Kidney (tissue), 13 donors: ENCODE measurements at regions not wholly inside any gene's neighbourhood (a gene's known extent, or its start where the extent isn't known, plus 50 kb on each side); places are given as distances from the start of the nearest gene placed in this dataset.
"Not testable (repeated sequence)": the region's sequence is repeated elsewhere in the genome, so short reads cannot be mapped to it uniquely, and the experiment has no call there.

Source experiments
- DNase-seq, 5 donors: peaks; one replicate each; pipeline ENCODE4 v3.0.0-alpha.2; 2013 to 2020
- FAIRE-seq: peaks from 2 replicates; lab custom pipeline; 2012; peaks lifted over from hg19 to GRCh38; lab: Jason Lieb, UNC
- H3K27ac ChIP-seq, 2 donors: one replicate each; pipeline ENCODE4 v1.7.0; 2013; ENCODE audit warnings: low read depth in 2 of 2, low read length in 2 of 2, inconsistent platforms in 1 of 2
- H3K27me3 ChIP-seq: one replicate; pipeline ENCODE4 v1.7.1; 2013; ENCODE audit warnings: low read length, inconsistent platforms; ENCODE audit not compliant: control insufficient read depth, insufficient read depth
- H3K36me3 ChIP-seq, 3 donors: one replicate each; pipeline versions ENCODE4 v1.7.0 to v1.7.1; 2013; ENCODE audit warnings: low read length in 3 of 3, control low read depth in 1 of 3, inconsistent platforms in 1 of 3; ENCODE audit not compliant: insufficient read depth in 3 of 3, control insufficient read depth in 2 of 3
- H3K4me1 ChIP-seq, 3 donors: one replicate each; pipeline versions ENCODE4 v1.7.0 to v1.7.1; 2013; ENCODE audit warnings: low read length in 3 of 3, inconsistent platforms in 1 of 3, low read depth in 1 of 3; ENCODE audit not compliant: control insufficient read depth in 2 of 3, insufficient read depth in 2 of 3
- H3K4me3 ChIP-seq, 3 donors: one replicate each; pipeline versions ENCODE4 v1.7.0 to v1.8.1; 2013; ENCODE audit warnings: low read length in 3 of 3, control low read depth in 1 of 3, inconsistent platforms in 1 of 3
- H3K9ac ChIP-seq, 3 donors: one replicate each; pipeline versions ENCODE4 v1.7.0 to v1.7.1; 2013; ENCODE audit warnings: low read length in 3 of 3, control low read depth in 1 of 3, inconsistent platforms in 1 of 3
- H3K9me3 ChIP-seq, 3 donors: one replicate each; pipeline versions ENCODE4 v1.7.0 to v1.7.1; 2013; ENCODE audit warnings: low read length in 3 of 3, control low read depth in 1 of 3, inconsistent platforms in 1 of 3; ENCODE audit not compliant: control insufficient read depth in 2 of 3, insufficient read depth in 1 of 3
- CTCF ChIP-seq: IDR thresholded peaks from 3 replicates; pipeline ENCODE4 v1.5.1; 2012; ENCODE audit warnings: mild to moderate bottlenecking, moderate library complexity, borderline replicate concordance; ENCODE audit not compliant: insufficient read depth; ENCODE audit errors: extremely low read depth
- intact Hi-C: fragments of 100-400 bp; cut with DNase I; formaldehyde crosslinking; loops from one replicate; pipeline ENCODE4 v1.11.1; 2022
- donor health status: control.
- donor health status: control.
- donor health status: control.
- donor health status: control.
- donor health status: control.
- donor health status: DM: yes; HTN: yes; CAD: no.
- donor health status: Normal renal cell carcinoma (clear cell type).

GRCh38 chr9:30078195-30078594 is 2306.2 kb upstream of the ACO1 start:
- Histone ChIP-seq H3K36me3 (no peaks in the 10 kb centered on the region), H3K4me1 (no peaks in the 10 kb centered on the region), H3K27me3 (no peaks in the 10 kb centered on the region), H3K4me3 (no peak overlapping the region), H3K9ac (no peak overlapping the region), H3K27ac (no peak overlapping the region), H3K9me3 (no peaks in the 10 kb centered on the region)
- intact Hi-C loops: no loop called here
- FAIRE-seq: no peak
- DNase-seq: no peak
- TF ChIP-seq CTCF: no peak

GRCh38 chr9:30089428-30089827 is 2295.0 kb upstream of the ACO1 start:
- no peaks in the 10 kb centered on the region for H3K36me3 ChIP-seq
- H3K9ac ChIP-seq: no peak overlapping the region
- FAIRE-seq (no peak), DNase-seq (no peak)
- no peaks in the 10 kb centered on the region for H3K27me3 ChIP-seq
- H3K4me3 ChIP-seq: no peak overlapping the region
- no peak for TF ChIP-seq CTCF
- H3K4me1 ChIP-seq: no peaks in the 10 kb centered on the region
- no peak overlapping the region for H3K27ac ChIP-seq
- H3K9me3 ChIP-seq: no peaks in the 10 kb centered on the region
- intact Hi-C loops: no loop called here

GRCh38 chr9:30103647-30104394 is 2280.6 kb upstream of the ACO1 start:
- Histone ChIP-seq H3K36me3 (no peaks in the 10 kb centered on the region), H3K4me1 (no peaks in the 10 kb centered on the region), H3K9me3 (no peaks in the 10 kb centered on the region), H3K4me3 (no peak overlapping the region), H3K27me3 (no peaks in the 10 kb centered on the region), H3K9ac (no peak overlapping the region), H3K27ac (no peak overlapping the region)
- TF ChIP-seq CTCF: no peak
- no peak for FAIRE-seq
- intact Hi-C loops: no loop called here
- no peak for DNase-seq

- H3K4me3 ChIP-seq, H3K9me3 ChIP-seq, DNase-seq, intact Hi-C loops, H3K9ac ChIP-seq, H3K27me3 ChIP-seq, H3K36me3 ChIP-seq, H3K4me1 ChIP-seq, H3K27ac ChIP-seq, FAIRE-seq: not testable (repeated sequence)
Observed at GRCh38 chr9:30107134-30107533, 2277.3 kb upstream of the ACO1 start.
